ENCODE measurements at regions not wholly inside any gene's neighbourhood (a gene's known extent, or its start where the extent isn't known, plus 50 kb on each side); places are given as distances from the start of the nearest gene placed in this dataset.

DNA sequence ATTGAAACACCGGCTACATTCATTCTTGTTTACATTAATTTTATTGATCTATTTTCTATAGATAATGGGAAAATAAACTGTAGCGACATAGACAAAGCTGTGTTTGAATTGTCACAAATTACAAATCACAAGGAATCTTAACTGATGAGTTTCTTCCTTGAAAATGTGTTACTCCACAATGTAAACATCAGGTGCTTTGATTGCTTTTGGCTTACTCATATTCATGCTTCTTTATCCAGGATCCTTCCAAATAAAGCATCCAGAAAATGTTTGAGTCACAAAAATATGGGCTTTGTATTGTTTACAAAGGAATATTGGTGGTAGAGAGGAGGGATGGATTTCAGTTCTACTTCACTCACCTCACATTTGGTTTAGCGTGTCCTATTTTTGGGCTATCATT, 64.0 kb downstream of the BMP2 start:
- DNase-seq (ENCODE audit: low spot score) = no peak

DNA sequence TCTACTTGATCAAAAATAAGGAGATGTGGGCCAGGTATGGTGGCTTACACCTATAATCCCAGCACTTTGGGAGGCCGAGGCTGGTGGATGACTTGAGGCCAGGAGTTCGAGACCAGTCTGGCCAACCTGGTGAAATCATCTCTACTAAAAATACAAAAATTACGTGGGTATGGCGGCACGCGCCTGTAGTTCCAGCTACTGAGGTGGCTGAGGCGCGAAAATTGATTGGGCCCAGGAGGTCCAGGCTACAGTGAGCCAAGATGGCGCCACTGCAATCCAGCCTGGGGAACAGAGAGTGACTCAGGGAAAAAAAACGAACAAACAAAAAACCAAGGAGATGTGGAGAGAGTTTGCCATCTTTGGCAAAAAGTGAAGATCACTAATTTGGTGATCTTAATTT, 65.3 kb downstream of the BMP2 start:
- no peak for DNase-seq (ENCODE audit: low spot score)

DNA sequence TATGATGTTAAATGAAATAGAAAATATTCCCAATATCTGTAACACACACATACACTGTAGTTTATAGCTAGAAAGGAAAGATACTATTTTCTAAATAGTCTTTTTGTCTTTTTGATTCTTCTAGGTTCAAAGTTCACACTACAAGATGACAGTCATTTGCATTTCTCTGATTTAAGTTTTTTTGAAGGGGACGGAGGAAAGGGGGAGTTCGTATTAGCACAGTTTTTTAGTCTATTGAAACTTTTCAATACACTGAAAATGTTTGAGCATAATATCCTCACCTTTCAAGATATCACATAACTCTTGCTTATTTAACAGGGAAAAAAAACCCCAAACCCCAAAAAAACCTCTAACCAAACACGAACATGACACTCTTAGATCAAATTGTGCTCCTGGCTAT, 68.1 kb downstream of the BMP2 start:
- no peak for DNase-seq (ENCODE audit: low spot score)

DNA sequence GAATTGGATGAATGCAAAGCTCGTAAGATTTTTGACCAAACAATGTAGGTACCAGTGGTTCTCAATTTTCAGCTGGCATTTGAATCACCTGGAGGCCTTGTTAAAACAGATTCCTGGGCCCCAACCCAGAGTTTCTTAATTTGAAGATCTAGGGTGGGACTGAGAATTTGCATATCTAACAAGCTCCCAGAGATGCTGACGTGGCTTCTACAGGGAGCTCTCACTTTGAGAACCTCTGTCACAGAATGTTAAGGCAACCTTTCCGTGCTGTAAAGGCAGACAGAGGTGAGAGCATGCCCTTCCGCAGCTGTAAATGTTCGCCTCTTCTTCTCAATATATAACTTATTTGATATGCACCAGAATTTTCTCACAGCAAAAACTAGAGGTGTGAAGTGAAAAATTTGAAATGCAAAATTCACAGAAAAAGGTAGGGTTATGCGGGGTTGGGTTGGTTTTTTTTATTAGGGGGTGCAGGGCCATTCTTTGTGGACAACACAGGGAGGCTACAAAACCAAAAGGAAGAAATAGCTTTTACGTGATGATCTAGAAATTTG, 69.4 kb downstream of the BMP2 start:
- no peak for DNase-seq (ENCODE audit: low spot score)

DNA sequence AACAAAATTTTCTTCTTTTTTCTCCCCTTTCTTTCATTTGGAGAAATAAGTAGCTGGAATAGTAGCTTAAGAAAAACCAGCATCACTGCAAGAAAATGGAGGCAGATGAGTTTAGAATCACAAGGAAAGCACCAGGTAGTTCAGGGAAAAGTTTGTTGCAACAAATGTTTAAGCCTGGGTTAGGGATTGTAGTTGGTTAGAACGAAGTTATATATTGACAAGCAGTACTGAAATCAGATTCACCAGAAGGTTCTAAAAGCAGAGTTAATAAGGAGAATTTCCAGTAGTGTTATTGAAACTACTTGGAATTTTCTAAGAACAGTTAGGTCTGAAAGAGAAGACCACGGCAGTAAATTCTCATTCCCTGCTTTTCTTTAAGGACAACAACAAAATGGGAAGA, 70.2 kb downstream of the BMP2 start:
- DNase-seq (ENCODE audit: low spot score) = no peak

DNA sequence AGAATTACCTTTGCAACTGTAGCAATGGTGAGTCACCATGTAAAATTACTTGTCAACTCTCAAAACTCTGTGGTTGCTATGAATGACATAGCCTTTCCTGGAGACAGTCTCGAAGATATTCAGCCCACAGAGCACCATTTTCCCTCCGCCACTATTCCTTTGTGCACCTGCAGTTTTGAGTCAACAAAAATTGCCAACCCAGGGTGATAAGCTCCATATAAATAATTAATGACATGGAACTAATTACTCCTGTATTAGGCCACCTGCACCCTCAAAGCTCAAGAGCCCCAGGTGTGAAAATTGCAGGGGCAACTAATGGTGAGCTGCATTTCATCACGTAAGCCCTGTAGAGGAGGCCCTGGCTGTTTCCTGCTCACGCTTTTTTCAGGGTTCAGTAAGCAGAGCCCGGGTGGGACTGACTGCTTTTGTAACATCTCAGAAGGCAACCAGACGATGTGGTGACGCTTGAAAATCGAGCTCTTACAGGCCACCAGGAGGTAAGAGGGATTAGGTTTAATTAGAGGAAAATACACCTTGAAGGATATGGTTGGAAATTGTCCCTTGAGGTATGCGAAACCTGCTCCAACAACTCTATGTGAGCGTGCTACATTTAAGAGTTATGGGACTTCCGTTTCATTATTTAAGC, 70.8 kb downstream of the BMP2 start:
- no peak for DNase-seq (ENCODE audit: low spot score)

DNA sequence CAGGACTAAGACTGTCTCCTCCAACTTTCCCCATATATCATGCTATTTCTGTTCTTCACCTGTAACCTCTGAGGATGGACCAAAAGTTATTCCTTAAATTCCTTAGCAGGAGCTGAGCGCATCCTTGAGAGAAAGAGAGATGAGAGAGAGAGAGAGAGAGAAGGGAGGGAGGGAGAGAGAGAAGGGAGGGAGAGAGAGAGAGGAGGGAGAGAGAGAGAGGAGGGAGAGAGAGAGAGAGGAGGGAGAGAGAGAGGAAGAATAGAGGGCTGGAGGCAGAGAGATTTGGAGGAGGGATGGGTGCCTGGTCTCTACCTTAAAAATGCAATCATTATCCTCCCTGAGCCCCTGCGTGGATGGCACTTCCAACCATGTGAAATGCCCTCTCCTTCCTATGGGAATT, 73.6 kb downstream of the BMP2 start:
- DNase-seq (ENCODE audit: low spot score) = no peak

DNA sequence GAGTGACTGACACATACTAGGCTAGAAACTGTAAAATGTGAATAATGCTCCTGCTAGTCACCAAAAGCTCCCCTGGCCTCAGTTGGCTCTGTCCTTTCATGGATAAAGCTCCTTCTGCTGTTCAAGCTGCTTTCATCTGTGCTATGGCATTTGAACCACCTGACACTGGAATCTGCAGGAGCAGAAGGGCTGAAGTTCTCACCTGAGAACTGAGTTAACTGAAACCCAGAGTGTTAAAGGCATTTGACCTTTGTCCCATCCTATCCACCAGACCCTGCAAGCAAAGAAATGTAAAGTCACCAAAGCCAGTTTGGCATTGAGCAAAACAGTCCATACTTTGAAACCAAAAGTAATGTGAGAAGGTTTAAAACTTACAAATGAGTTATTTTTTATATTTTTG, 77.7 kb downstream of the BMP2 start:
- DNase-seq (ENCODE audit: low spot score) = no peak

DNA sequence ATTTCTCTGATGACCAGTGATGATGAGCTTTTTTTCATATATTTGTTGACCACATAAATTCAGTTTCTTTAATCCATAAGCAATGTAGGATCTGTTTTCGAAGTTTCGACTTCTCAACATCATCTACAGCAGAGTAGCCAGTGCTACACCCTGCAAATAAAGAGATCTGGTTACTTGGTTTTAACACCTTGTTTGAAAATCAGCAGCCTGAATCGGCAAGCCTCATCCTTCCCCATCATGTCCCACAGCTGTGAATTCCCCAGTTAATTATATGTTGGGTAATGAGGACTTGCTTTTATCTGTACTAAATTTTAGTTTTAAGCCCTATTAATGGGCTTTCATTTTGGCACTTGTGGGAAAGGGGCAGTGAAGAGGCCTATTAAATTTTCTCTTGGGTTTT, 80.6 kb downstream of the BMP2 start:
- DNase-seq (ENCODE audit: low spot score) = no peak

DNA sequence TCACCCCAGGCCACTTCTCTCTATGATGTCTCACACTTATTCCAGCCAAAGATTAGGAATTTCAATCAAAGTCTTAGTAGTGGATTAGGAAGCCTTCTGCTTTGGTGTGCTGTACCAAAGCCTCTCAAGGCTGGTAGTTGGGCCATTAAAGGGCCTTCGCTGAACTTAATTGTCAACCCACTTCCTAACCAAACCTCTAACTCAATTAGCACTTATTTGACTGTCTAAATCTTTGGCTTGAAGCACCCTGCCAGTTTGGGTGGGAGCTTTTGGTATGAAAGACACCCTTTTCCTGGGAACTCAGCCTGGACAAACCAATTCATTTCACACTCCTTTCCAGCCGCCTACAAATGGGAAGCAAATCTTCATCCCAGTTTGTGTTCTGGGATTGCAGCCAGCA, 81.5 kb downstream of the BMP2 start:
- DNase-seq (ENCODE audit: low spot score) = no peak

DNA sequence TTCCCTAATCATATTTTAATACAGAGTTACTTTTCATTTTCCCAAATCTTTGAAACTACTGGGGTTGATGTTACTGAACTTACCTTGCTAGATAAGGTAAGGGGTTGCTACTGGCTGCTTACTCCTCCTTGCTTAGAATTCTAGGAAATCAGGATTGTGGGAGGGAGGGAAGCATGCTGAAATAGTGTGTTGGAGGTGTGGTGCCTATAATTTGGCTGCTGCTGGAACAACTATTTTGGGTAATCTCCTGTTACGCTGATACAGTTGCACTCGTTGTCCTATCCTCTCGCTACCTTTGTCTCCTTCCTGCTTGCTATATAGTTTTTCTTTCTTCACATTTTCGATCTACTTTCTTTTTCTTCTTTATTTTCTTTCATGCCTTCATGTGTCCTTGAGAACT, 83.7 kb downstream of the BMP2 start:
- no peak for DNase-seq (ENCODE audit: low spot score)

DNA sequence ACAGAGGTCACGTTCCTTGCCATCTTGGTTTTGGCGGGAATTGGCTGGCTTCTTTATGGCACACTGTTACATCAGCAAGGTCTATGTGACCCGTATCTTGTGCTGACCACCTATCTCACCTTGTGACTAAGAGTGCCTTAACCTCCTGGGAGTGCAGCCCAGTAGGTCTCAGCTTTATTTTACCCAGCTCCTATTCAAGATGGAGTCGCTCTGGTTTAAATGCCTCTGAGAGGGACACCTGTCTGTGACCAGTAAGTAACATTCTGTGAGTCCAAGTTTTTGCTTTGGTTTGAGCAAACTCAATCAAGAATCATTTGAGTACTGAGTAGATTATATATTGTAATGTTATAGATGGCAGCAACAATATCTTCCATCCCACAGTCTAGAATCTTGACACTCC, 85.0 kb downstream of the BMP2 start:
- no peak for DNase-seq (ENCODE audit: low spot score)

DNA sequence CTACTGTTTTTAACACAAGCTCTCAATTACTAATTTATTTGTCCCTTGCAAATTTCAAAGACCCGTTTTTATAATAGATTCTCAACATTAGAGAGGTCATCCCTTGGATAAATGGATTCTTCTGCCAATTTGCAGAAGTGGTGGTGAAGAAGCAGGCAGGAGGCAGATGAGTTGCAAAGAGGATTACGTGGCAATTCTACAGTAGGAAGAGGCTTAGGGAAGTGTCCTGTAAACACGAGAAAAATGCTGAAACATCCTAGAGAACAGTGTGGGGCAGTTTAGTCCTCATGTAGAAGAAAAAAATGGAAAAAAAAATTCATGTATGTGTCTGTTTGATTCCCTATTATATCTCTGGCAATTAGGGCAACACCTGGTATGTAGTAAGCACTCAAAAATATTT, 87.6 kb downstream of the BMP2 start:
- no peak for DNase-seq (ENCODE audit: low spot score)

DNA sequence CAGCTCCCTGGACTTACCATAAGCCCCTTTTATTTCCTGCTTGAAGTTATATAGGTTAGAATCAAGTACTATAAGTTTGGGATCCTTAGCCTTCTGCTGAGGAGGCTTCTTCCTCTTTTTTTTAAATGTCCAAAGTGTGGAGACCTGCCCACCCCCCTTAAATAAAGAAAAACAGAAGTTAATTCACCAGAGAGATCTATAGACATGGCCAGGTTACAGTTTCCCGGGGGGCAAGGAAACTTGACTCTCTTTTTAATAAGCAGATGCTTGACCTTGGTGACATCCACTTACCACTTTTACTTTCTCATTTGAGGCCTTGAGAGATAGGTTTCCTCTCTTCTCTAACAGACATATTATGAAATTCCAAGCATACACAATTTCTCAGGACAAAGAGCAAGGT, 88.3 kb downstream of the BMP2 start:
- no peak for DNase-seq (ENCODE audit: low spot score)

DNA sequence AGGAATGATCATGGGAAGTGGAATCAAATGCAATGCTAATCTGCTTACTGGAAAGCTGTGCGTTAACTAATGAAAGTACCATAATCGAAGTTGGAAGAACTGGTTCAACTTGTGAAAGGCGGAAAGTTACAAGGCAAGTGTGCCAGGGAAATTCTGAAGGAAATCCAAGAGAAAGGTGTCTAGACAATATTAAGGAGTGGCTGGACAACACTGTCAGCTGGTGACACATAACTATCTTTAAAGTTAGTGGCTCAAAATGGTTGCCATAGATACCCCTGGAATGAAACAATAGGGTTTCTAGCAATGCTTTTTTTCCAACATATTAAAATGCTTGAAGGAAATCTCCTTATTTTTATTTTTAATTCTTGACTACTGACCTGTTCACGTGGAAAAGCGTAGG, 90.4 kb downstream of the BMP2 start:
- no peak for DNase-seq (ENCODE audit: low spot score)

DNA sequence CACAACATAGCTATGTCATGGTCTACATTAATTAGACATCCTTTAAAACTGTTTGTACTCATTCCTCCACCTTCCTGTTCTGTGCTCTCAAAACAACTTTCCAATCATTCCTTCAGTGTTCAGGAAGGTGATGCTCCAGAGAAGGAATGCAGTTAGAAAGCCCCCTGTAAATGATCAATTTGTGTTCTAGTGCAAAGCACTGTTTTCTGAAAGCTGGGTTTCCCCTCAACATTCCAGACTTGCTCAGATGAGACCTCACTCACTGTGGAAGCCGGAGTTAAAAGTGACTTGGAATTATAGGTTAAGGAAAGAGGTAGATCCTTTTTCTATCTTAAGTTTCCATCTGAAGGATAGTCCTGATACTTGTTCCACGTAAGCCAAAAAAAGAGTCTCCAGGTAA, 95.9 kb downstream of the BMP2 start:
- DNase-seq (ENCODE audit: low spot score) = no peak

DNA sequence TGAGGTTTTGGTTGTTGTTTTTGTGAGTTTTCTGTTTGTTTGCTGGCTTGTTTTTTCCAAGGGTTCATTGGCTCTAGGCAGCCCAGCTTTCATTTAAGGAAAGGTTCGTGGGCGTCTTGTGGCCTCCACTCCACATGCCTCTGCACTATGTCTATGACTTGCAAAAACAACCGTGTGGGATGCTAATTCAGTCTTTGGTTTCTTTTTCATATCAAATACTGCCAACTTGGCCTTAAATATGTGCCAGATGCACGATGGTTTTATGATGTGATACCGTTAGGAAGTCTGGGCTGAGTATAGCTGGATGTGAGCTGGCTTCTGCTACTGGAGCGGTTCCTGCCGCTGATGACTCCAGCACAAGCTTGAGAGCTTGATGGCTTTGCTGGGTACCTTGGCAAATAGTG, 96.3 kb downstream of the BMP2 start:
- DNase-seq (ENCODE audit: low spot score) = no peak

DNA sequence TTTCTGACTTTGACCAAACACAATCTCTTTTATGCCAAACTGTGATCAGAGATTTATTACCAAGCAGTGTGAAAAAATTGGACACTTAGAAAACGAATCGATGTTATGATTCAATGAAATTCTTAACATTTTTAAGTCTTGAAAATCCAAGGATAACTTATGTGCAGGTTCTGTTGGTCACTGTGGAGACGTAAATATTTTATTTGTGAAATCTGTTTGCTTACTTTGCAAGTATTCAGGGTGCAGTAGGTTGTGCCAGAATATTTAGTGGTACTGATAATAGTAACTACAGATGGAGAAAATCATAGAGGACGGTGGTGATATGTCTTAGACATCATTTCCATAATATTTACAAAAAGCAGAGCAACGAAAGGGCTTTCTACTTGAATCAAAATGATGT, 97.3 kb downstream of the BMP2 start:
- no peak for DNase-seq (ENCODE audit: low spot score)

DNA sequence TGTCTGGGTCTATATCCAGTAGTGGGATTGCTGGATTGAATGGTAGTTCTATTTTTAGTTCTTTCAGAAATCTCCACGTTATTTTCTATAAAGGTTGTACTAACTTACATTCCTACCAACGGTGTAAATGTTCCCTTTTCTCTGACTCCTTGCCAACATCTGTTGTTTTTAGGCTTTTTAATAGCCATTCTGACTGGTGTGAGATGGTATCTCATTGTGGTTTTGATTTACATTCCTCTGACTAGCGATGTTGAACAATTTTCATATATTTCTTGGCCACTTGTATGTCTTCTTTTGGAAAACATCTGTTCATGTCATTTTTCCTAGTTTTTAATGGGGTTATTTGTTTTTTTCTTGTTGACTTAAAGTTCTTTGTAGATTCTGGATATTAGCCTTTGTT, 99.3 kb downstream of the BMP2 start:
- DNase-seq (ENCODE audit: low spot score) = no peak

DNA sequence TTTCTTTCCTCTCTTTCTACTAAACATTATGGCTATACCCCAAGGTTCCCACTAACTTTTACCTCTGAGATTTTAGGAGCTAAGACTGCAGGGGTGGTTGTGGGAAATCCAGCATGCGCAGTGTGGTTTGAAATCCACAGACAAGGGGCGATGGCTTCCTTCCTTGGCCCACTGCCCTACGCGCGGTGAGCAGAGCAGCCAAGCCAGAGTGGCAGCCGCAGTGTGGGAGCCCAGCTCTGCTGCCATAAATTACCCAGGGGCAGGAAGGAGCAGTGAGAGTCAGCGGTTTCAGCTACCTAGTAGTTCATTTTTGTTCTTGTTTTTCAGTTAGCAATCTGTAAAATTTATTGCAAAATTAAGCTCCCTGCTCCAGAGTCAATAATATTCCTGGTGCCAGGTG, 101.4 kb downstream of the BMP2 start:
- no peak for DNase-seq (ENCODE audit: low spot score)

DNA sequence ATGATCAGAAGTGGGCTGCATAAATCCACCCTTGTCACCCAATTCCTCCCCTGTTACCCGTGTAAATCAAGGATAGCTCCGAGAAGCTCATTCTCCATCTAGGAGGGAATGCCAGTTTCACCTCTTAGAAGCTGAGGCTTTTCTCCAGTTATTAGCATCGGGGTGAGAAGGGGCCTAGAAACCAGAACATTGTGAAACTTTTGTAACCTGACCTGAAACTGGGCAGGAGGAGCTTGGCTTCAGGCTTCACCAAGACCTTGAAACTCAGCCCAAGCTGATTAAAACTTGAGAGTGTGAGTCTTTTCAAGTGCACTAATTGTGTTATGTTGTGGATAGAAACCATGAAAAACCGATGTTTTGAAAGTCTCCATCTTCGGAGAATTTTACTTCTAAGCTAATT, 103.1 kb downstream of the BMP2 start:
- DNase-seq (ENCODE audit: low spot score) = no peak

DNA sequence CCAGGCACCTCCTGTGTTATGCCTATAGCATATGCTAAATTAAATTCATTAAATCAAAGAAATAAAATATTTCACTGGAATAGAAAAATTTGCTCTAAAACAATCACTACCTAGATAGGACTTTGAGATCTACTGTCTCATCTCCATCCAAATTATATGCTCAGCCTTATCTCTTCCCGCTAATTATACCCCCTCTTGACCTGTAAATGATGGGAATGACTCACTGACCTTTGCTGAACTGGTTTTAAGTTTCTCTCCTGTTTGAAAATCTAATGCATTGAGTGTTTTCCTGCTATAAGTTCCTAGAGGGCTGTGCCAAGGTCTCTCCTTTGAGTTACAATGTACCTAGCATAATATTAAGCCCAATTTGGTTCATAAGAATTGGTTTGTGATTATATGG, 110.1 kb downstream of the BMP2 start:
- no peak for DNase-seq (ENCODE audit: low spot score)

DNA sequence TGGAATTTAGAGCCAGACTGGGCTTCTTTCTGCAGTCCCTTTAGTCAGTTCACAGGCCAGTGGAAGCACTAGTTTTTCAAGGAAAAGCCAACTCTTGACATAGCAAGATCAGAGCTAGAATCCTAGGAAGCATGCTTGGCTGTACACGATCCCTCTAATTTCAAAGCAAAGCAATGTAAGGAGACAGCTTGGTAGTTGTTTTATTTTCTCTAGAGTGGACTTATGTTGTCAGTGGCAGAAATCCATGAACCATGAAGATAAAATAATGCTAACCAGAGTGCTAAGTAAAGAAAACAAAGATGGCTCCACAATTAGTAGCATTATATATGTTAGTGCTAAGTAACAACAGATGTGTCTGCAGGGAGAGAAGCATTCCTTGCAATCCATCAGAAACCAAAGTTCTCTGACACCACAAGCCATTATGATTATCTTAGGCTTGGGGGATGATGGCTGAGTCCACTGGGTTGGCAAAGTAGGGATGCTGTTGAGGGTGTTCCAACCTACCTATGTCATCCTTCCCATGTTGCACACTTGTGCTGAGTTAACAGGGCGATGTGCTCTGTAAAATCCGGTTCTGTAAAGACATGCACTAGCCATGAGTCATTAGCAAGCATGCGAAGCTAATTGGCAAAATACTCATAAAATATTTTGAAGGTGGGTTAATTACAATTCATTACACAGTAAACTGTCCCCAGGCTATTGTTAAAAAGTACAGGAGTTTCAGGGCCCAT, 115.2 kb downstream of the BMP2 start:
- DNase-seq (ENCODE audit: low spot score) = no peak

DNA sequence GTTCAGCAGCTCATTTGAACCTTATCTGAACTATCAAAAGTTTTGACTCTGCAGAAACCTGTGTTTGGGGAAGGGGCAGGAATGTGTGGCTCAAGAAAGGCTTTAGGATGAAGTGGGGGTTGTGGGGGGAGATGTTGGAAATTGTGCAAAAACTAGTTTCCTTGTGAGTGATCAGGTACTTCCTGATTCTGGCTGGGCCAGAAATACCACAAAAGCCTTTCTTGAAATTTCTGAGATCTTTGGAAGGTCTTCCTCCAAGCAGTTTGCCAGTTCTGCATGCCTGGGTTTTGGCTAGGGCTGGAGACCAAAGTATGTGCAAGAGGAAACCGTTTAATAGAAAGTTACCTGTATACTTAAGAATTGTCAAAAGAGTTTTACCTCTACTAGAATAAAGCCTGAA, 116.6 kb downstream of the BMP2 start:
- no peak for DNase-seq (ENCODE audit: low spot score)
